ENCODE measurements at regions not wholly inside any gene's neighbourhood (a gene's known extent, or its start where the extent isn't known, plus 50 kb on each side); places are given as distances from the start of the nearest gene placed in this dataset.
A peak's percentile ranks its signal among the peaks of the same experiment; 100 is the strongest.

GRCh38 chr5:89759802-89760201 is 649.8 kb downstream of the CETN3 start:
- no peak overlapping the region for H3K4me3 ChIP-seq (ENCODE audit: low read length)
- DNase-seq (ENCODE audit: low read depth), result no peak
- TF ChIP-seq, protein P1, sequence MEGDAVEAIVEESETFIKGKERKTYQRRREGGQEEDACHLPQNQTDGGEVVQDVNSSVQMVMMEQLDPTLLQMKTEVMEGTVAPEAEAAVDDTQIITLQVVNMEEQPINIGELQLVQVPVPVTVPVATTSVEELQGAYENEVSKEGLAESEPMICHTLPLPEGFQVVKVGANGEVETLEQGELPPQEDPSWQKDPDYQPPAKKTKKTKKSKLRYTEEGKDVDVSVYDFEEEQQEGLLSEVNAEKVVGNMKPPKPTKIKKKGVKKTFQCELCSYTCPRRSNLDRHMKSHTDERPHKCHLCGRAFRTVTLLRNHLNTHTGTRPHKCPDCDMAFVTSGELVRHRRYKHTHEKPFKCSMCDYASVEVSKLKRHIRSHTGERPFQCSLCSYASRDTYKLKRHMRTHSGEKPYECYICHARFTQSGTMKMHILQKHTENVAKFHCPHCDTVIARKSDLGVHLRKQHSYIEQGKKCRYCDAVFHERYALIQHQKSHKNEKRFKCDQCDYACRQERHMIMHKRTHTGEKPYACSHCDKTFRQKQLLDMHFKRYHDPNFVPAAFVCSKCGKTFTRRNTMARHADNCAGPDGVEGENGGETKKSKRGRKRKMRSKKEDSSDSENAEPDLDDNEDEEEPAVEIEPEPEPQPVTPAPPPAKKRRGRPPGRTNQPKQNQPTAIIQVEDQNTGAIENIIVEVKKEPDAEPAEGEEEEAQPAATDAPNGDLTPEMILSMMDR (IDR thresholded peaks at IDR 0.05; ENCODE audit: insufficient read depth, low read depth, low read length, missing control alignments), result no peak

DNA sequence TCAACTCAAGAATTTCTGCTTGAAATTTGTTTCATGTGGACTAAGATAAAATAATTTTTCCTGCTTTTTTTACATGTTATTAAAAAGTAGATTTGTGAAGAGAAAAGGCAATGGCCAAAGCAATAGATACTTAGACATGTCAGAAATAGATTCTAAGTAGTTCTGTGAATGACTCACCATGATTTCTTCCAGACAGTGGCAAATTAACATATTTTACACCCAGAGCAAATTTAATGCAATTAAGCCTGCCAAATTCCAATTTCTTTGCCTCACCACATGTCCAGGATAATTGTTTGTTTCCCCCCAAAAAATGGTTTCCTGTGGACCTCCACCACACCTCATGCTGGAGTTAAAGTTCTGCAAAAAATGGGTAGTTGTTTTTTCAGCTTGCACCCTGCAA is 651.4 kb downstream of the CETN3 start:
- TF ChIP-seq, protein P1 (IDR thresholded peaks at IDR 0.05; ENCODE audit: insufficient read depth, low read depth, low read length, missing control alignments), result no peak
- DNase-seq (ENCODE audit: low read depth), result no peak
- no peak overlapping the region for H3K4me3 ChIP-seq (ENCODE audit: low read length)

DNA sequence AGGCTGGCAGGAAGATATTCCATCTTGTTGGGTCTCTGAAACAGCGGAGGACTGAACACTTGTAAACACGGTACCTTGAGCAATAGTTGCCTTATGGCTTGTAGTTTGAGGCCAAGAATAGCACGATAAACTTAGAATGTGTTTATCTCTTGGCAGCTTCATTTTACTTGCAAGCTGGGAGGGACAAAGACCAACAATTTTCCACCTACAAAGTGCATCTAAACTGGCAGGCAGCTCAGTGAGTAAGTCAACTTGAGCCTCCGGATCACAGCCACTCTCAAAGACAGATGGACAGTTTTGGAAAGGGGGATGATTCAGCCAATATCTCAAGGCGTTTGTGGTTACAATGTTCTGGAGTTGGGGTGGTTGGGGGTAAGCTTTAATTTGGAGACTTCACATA is 652.6 kb downstream of the CETN3 start:
- TF ChIP-seq, protein P1 (IDR thresholded peaks at IDR 0.05; ENCODE audit: insufficient read depth, low read depth, low read length, missing control alignments), result no peak
- no peak for DNase-seq (ENCODE audit: low read depth)
- H3K4me3 ChIP-seq (ENCODE audit: low read length), result no peak overlapping the region

- TF ChIP-seq, protein P1 (IDR thresholded peaks at IDR 0.05; ENCODE audit: insufficient read depth, low read depth, low read length, missing control alignments), result no peak
- DNase-seq (ENCODE audit: low read depth), result peak; percentile 13
Measured at GRCh38 chr5:89755024-89755423, 654.5 kb downstream of the CETN3 start.

GRCh38 chr5:89735082-89735481 is 674.5 kb downstream of the CETN3 start:
- TF ChIP-seq, protein P1 (IDR thresholded peaks at IDR 0.05; ENCODE audit: insufficient read depth, low read depth, low read length, missing control alignments), result no peak
- no peak overlapping the region for H3K4me3 ChIP-seq (ENCODE audit: low read length)
- peak; percentile 80 for DNase-seq (ENCODE audit: low read depth)

More at GRCh38 chr5:89755024-89755423, 654.5 kb downstream of the CETN3 start:
- no peak overlapping the region for H3K4me3 ChIP-seq (ENCODE audit: low read length)

DNA sequence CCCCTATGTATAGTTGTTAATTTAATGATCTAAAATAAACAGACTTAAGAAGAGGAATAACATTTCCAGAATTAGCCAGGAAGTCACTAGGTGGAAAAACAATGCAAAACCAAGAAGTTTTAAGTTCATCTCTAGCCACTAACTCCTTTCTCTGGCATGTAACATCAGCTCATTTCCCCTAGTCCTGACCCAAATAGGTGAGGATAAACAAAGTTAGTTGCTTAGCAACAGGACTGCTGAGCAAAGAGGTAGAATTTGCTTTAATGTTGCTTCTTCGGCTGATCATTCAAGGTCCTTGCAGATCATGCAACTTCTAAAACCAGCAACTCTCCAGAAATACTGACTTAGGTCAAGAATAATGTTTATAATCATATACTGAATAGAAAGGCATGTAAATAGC is 675.8 kb downstream of the CETN3 start:
- no peak overlapping the region for H3K4me3 ChIP-seq (ENCODE audit: low read length)
- TF ChIP-seq, protein P1 (IDR thresholded peaks at IDR 0.05; ENCODE audit: insufficient read depth, low read depth, low read length, missing control alignments), result no peak
- no peak for DNase-seq (ENCODE audit: low read depth)

GRCh38 chr5:89729623-89730301 is 679.8 kb downstream of the CETN3 start:
- DNase-seq (ENCODE audit: low read depth), result peak; percentile 38
- no peak overlapping the region for H3K4me3 ChIP-seq (ENCODE audit: low read length)
- TF ChIP-seq, protein P1 (IDR thresholded peaks at IDR 0.05; ENCODE audit: insufficient read depth, low read depth, low read length, missing control alignments), result peak; percentile 52
